Panc1 (cell line): ENCODE measurements at regions not wholly inside any gene's neighbourhood (a gene's known extent, or its start where the extent isn't known, plus 50 kb on each side); places are given as distances from the start of the nearest gene placed in this dataset.

ENCODE experiments used
- ATAC-seq: fragments of 200-7000 bp; cut with Tn5 transposase; 2 replicates; pipeline ENCODE4 v1.9.1; 2020; ENCODE audit warnings: mild to moderate bottlenecking, moderate library complexity
- BruUV-seq: library from RNA; stranded (reverse); fragments of 400-500 nt; replicated peaks from 2 replicates; lab custom pipeline; 2021; lab: Mats Ljungman, UMichigan
- CTCF ChIA-PET: fragments of 300-600 bp; sonication (Branson Sonifier 250); formaldehyde crosslinking; loops from one replicate; lab custom pipeline; 2022; ENCODE audit warnings: antibody characterized with exemption; lab: Charles Lee
- POLR2A ChIA-PET: fragments of 300-600 bp; sonication (Branson Sonifier 250); formaldehyde crosslinking; loops from one replicate; lab custom pipeline; 2022; ENCODE audit warnings: antibody characterized with exemption; lab: Charles Lee
- DNase-seq: peaks from one replicate; pipeline ENCODE4 v3.0.0-alpha.2; 2010; ENCODE audit warnings: low read depth, low spot score
- H3K27ac ChIP-seq: 2 replicates; pipeline ENCODE4 v1.5.1; 2011; ENCODE audit warnings: mild to moderate bottlenecking, low read length, inconsistent platforms
- H3K27me3 ChIP-seq: fragments of 200-500 bp; sonication (Bioruptor generic); 2 replicates; pipeline ENCODE4 v1.6.0; 2014; ENCODE audit warnings: low read length, inconsistent platforms; ENCODE audit not compliant: control insufficient read depth, insufficient read depth
- H3K36me3 ChIP-seq: fragments of 200-500 bp; sonication (Bioruptor generic); 2 replicates; pipeline ENCODE4 v1.5.1; 2014; ENCODE audit warnings: inconsistent platforms, mild to moderate bottlenecking, low read length, moderate library complexity; ENCODE audit not compliant: control insufficient read depth, insufficient read depth
- H3K4me1 ChIP-seq: 2 replicates; pipeline ENCODE4 v1.5.1; 2011; ENCODE audit warnings: inconsistent platforms, mild to moderate bottlenecking, low read length, moderate library complexity; ENCODE audit not compliant: control insufficient read depth, insufficient read depth
- H3K4me3 ChIP-seq, 2 experiments: 2 replicates each; pipeline ENCODE4 v1.5.1; 2011 to 2012; ENCODE audit warnings: low read depth in 2 of 2, low read length in 2 of 2, mild to moderate bottlenecking in 2 of 2, inconsistent platforms in 1 of 2, moderate library complexity in 1 of 2
- H3K9me3 ChIP-seq: fragments of 200-500 bp; sonication (Bioruptor generic); 2 replicates; pipeline ENCODE4 v1.5.1; 2014; ENCODE audit warnings: low read depth, mild to moderate bottlenecking, inconsistent platforms, low read length, moderate library complexity; ENCODE audit not compliant: control insufficient read depth, insufficient read depth
- POLR2AphosphoS5 ChIP-seq: IDR thresholded peaks from 2 replicates; pipeline ENCODE4 v1.6.1; 2012; ENCODE audit warnings: mild to moderate bottlenecking, low read depth, low read length, moderate library complexity
- REST ChIP-seq, 2 experiments: IDR thresholded peaks; 2 replicates each; pipeline ENCODE4 v1.6.1; 2011 to 2012; ENCODE audit warnings: low read depth in 2 of 2, control low read depth in 1 of 2, low read length in 1 of 2, mild to moderate bottlenecking in 1 of 2, moderate library complexity in 1 of 2; ENCODE audit not compliant: insufficient read depth in 1 of 2
- SIN3A ChIP-seq: IDR thresholded peaks from 2 replicates; pipeline ENCODE4 v1.6.1; 2012; ENCODE audit warnings: low read depth, mild to moderate bottlenecking, low read length, moderate library complexity, borderline replicate concordance; ENCODE audit not compliant: insufficient read depth
- TCF7L2 ChIP-seq: IDR thresholded peaks from 2 replicates; pipeline ENCODE4 v1.6.1; 2011; ENCODE audit warnings: mild to moderate bottlenecking, low read depth, low read length, inconsistent platforms
- in situ Hi-C: cut with HindIII; loops from 2 replicates; pipeline ENCODE4 v1.10.0; 2016; ENCODE audit warnings: low sequenced_read_pairs, low pct_unique_long_range_greater_than_20kb
- intact Hi-C: fragments of 100-400 bp; cut with micrococcal nuclease; formaldehyde crosslinking; loops from one replicate; pipeline ENCODE4 v1.10.0; 2022; ENCODE audit not compliant: unreplicated experiment
- TF ChIP-seq, protein P1 (sequence below): fragments of 450-650 bp; IDR thresholded peaks from 2 replicates; pipeline ENCODE4 v1.5.1; 2017; ENCODE audit warnings: mild to moderate bottlenecking

DNA sequence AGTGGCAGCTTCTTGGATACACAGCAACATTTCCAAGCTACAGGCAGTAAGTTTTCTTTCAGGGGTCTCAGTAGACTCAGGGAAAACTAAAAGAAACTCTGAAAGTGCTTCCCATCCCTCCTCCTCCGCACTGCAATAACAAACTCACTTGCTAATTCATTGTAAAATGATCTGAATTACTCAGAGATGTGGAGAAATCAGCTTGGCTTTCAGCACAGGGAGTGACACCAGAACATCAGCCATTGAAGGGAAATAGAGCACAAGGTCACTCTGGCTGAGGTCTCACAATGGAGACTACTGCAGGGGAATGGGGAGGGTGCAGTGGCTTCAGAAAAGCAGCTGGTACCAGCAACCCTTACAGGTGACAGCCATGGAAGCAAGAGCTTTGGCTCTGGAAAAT, 137.3 kb upstream of the SERP2 start:
- POLR2A ChIA-PET, result no interaction called here
- CTCF ChIA-PET, result no interaction called here
- TF ChIP-seq REST (IDR thresholded peaks at IDR 0.05; ENCODE audit: insufficient read depth in 1 of 2, low read depth in 2 of 2, low read length in 1 of 2) (no peak), TCF7L2 (no peak), POLR2AphosphoS5 (no peak)
- TF ChIP-seq, protein P1, sequence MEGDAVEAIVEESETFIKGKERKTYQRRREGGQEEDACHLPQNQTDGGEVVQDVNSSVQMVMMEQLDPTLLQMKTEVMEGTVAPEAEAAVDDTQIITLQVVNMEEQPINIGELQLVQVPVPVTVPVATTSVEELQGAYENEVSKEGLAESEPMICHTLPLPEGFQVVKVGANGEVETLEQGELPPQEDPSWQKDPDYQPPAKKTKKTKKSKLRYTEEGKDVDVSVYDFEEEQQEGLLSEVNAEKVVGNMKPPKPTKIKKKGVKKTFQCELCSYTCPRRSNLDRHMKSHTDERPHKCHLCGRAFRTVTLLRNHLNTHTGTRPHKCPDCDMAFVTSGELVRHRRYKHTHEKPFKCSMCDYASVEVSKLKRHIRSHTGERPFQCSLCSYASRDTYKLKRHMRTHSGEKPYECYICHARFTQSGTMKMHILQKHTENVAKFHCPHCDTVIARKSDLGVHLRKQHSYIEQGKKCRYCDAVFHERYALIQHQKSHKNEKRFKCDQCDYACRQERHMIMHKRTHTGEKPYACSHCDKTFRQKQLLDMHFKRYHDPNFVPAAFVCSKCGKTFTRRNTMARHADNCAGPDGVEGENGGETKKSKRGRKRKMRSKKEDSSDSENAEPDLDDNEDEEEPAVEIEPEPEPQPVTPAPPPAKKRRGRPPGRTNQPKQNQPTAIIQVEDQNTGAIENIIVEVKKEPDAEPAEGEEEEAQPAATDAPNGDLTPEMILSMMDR, result no peak
- H3K36me3 ChIP-seq, result no peaks in the 10 kb centered on the region
- no peaks in the 10 kb centered on the region for H3K9me3 ChIP-seq
- no peak for ATAC-seq
- no peaks in the 10 kb centered on the region for H3K27me3 ChIP-seq
- no peaks in the 10 kb centered on the region for H3K4me1 ChIP-seq
- no peak overlapping the region for H3K27ac ChIP-seq
- DNase-seq, result no peak
- intact Hi-C loops, result no loop called here
- no TSS peak for BruUV-seq
- in situ Hi-C loops, result no loop called here
- H3K4me3 ChIP-seq, result no peak overlapping the region

GRCh38 chr13:44236801-44237207, 136.8 kb upstream of the SERP2 start:
- CTCF ChIA-PET, result no interaction called here
- Histone ChIP-seq H3K4me1 (no peaks in the 10 kb centered on the region), H3K36me3 (no peaks in the 10 kb centered on the region), H3K4me3 (no peak overlapping the region), H3K27me3 (no peaks in the 10 kb centered on the region), H3K27ac (no peak overlapping the region), H3K9me3 (no peaks in the 10 kb centered on the region)
- no peak for DNase-seq
- TF ChIP-seq SIN3A (no peak), TCF7L2 (no peak), REST (IDR thresholded peaks at IDR 0.05; ENCODE audit: insufficient read depth in 1 of 2, low read depth in 2 of 2, low read length in 1 of 2) (no peak), POLR2AphosphoS5 (no peak)
- TF ChIP-seq, protein P1, result no peak
- in situ Hi-C loops, result no loop called here
- POLR2A ChIA-PET, result no interaction called here
- ATAC-seq, result no peak
- BruUV-seq, result no TSS peak
- intact Hi-C loops, result no loop called here
